HEK293 (cell line): ENCODE measurements at regions not wholly inside any gene's neighbourhood (a gene's known extent, or its start where the extent isn't known, plus 50 kb on each side); places are given as distances from the start of the nearest gene placed in this dataset.

Source experiments
- CTCF ChIP-seq: fragments of 450-650 bp; formaldehyde crosslinking; IDR thresholded peaks from 2 replicates; pipeline ENCODE4 v1.5.1; 2016; ENCODE audit warnings: missing biosample characterization, missing genetic modification characterization
- HOXD13 ChIP-seq: sonication (generic); formaldehyde crosslinking; IDR thresholded peaks from 2 replicates; pipeline ENCODE4 v1.8.0; 2022; ENCODE audit warnings: missing genetic modification reagents, borderline replicate concordance
- KLF10 ChIP-seq: fragments of 450-650 bp; IDR thresholded peaks from 2 replicates; pipeline ENCODE4 v1.5.1; 2018; ENCODE audit warnings: missing biosample characterization, mild to moderate bottlenecking, missing genetic modification characterization
- SP2 ChIP-seq: fragments of 450-650 bp; formaldehyde crosslinking; IDR thresholded peaks from 2 replicates; pipeline ENCODE4 v1.5.1; 2016; ENCODE audit warnings: missing biosample characterization, missing genetic modification characterization
- ZFP41 ChIP-seq: fragments of 450-650 bp; formaldehyde crosslinking; IDR thresholded peaks from 2 replicates; pipeline ENCODE4 v1.5.1; 2016; ENCODE audit warnings: missing biosample characterization, missing genetic modification characterization, borderline replicate concordance
- ZNF157 ChIP-seq: fragments of 450-650 bp; formaldehyde crosslinking; IDR thresholded peaks from 2 replicates; pipeline ENCODE4 v1.5.1; 2016; ENCODE audit warnings: missing biosample characterization, missing genetic modification characterization
- ZNF274 ChIP-seq, 2 experiments: fragments of 200-500 bp in 1 of 2; fragments of 450-650 bp in 1 of 2; sonication (Bioruptor generic) in 1 of 2; formaldehyde crosslinking in 1 of 2; IDR thresholded peaks; 2 replicates each; pipeline versions ENCODE4 v1.5.1 to v1.6.1; 2014 to 2016; ENCODE audit warnings: borderline replicate concordance in 1 of 2, inconsistent platforms in 1 of 2, low read length in 1 of 2, missing biosample characterization in 1 of 2, missing genetic modification characterization in 1 of 2
- ZNF324 ChIP-seq: fragments of 450-650 bp; formaldehyde crosslinking; IDR thresholded peaks from 2 replicates; pipeline ENCODE4 v1.5.1; 2016; ENCODE audit warnings: missing biosample characterization, missing genetic modification characterization
- ZNF362 ChIP-seq: fragments of 450-650 bp; formaldehyde crosslinking; IDR thresholded peaks from 2 replicates; pipeline ENCODE4 v1.5.1; 2016; ENCODE audit warnings: missing biosample characterization, missing genetic modification characterization
- ZNF501 ChIP-seq: fragments of 450-650 bp; formaldehyde crosslinking; IDR thresholded peaks from 2 replicates; pipeline ENCODE4 v1.5.1; 2016; ENCODE audit warnings: missing biosample characterization, missing genetic modification characterization
- ZNF639 ChIP-seq: fragments of 450-650 bp; formaldehyde crosslinking; IDR thresholded peaks from 2 replicates; pipeline ENCODE4 v1.5.1; 2016; ENCODE audit warnings: missing biosample characterization, missing genetic modification characterization
- ZNF768 ChIP-seq: fragments of 450-650 bp; formaldehyde crosslinking; IDR thresholded peaks from 2 replicates; pipeline ENCODE4 v1.5.1; 2018; ENCODE audit warnings: missing biosample characterization, mild to moderate bottlenecking, missing genetic modification characterization
- ZSCAN16 ChIP-seq: fragments of 450-650 bp; formaldehyde crosslinking; IDR thresholded peaks from 2 replicates; pipeline ENCODE4 v1.5.1; 2016; ENCODE audit warnings: missing biosample characterization, missing genetic modification characterization
- ZXDB ChIP-seq: fragments of 450-650 bp; formaldehyde crosslinking; IDR thresholded peaks from 2 replicates; pipeline ENCODE4 v1.5.1; 2016; ENCODE audit warnings: missing biosample characterization, missing genetic modification characterization

GRCh38 chr11:8330896-8331295, 67.2 kb upstream of the LMO1 start:
- TF ChIP-seq ZNF501 (tag by site-specific recombination): no peak
- no peak for TF ChIP-seq CTCF (tag by site-specific recombination)
- no peak for TF ChIP-seq KLF10
- no peak for TF ChIP-seq ZNF274 (IDR thresholded peaks at IDR 0.05; ENCODE audit: low read length)
- TF ChIP-seq ZNF274 (tag by site-specific recombination; IDR thresholded peaks at IDR 0.05; ENCODE audit: borderline replicate concordance): no peak
- TF ChIP-seq ZFP41 (tag by site-specific recombination): no peak
- TF ChIP-seq ZNF157: no peak
- no peak for TF ChIP-seq ZNF639 (tag by site-specific recombination)
- no peak for TF ChIP-seq ZNF768 (tag by site-specific recombination)
- TF ChIP-seq SP2 (tag by site-specific recombination): no peak
- TF ChIP-seq ZSCAN16 (tag by site-specific recombination): no peak
- TF ChIP-seq ZNF324 (tag by site-specific recombination): no peak
- TF ChIP-seq HOXD13: no peak
- no peak for TF ChIP-seq ZNF362 (tag by site-specific recombination)
- no peak for TF ChIP-seq ZXDB
